Stimulated activated CD8-positive, alpha-beta memory T cell treated with anti-CD3 and anti-CD28 coated beads, Interleukin-15, amount 100 ng/mL, for 48 hours (primary cell): ENCODE measurements at regions not wholly inside any gene's neighbourhood (a gene's known extent, or its start where the extent isn't known, plus 50 kb on each side); places are given as distances from the start of the nearest gene placed in this dataset.
"Not testable (repeated sequence)": the region's sequence is repeated elsewhere in the genome, so short reads cannot be mapped to it uniquely, and the experiment has no call there.

Experiments
- DNase-seq, 2 donors: peaks; one replicate each; pipeline ENCODE4 v3.0.0-alpha.2; 2020; ENCODE audit warnings: low read depth in 2 of 2

DNA sequence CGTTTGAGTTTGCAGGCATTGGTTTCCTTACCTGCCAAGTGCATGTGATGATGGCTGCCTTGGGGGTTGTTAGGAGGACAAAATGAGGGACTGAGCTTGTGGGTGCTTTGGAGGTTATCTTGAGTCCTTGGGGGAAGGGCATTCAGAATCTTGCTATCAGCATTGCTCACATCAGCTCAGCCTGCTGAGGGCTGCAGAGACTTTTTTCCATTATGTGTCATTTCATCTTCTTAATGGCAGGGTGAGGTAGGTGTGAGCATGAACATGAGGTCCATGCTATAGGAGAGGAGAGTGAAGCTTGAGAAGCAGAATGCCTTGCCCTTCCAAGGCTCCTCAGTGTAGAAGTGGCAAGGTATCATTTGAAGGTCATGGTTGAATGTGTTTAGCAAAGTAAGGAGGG lies 112.3 kb downstream of the MIAT start:
- no peak for DNase-seq

DNA sequence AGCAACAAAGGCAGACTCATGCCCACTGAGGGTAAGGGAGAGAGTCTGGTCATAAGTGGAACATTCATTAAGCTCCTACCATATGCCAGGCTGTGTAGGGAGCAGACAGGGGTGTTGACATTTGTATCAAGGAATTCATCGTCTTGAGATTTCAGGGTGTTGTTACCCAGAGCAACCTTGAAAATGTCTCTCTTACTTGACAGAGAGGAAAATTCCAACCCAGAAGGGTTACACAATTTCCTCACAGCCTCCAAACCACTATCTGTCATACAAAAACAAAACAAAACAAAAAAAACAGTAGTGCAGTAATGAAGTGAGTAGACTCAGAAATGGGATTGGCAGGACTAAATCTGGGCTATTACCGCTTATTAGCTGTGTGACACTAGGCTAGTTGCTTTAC lies 113.2 kb downstream of the MIAT start:
- DNase-seq, result no peak

DNA sequence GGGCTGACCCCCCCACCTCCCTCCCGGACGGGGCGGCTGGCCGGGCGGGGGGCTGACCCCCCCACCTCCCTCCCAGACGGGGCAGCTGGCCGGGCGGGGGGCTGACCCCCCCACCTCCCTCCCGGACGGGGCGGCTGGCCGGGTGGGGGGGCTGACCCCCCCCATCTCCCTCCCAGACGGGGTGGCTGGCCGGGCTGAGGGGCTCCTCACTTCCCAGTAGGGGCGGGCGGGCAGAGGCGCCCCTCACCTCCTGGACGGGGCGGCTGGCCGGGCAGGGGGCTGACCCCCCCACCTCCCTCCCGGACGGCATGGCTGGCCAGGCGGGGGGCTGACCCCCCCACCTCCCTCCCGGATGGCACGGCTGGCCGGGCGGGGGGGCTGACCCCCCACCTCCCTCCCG lies 115.7 kb downstream of the MIAT start:
- not testable (repeated sequence) for DNase-seq

DNA sequence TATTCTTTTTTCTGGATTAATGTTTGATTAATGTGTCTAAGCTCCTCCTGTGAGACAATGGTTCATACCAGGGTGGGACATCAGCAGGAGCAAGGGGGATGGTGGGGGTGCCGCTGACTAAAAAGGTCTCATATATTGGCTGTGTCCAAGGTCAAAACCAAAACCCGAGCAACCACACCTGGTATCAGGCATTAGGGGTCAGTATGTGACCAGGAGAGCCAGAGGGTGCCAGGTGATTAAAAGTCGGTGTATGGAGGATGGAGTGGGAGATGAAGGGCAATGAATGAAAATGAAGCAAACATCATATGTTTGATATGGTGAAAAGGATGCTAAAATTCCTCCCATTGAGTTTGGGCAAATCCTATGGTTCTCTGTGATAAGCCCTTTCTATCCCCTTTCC lies 118.0 kb downstream of the MIAT start:
- no peak for DNase-seq

DNA sequence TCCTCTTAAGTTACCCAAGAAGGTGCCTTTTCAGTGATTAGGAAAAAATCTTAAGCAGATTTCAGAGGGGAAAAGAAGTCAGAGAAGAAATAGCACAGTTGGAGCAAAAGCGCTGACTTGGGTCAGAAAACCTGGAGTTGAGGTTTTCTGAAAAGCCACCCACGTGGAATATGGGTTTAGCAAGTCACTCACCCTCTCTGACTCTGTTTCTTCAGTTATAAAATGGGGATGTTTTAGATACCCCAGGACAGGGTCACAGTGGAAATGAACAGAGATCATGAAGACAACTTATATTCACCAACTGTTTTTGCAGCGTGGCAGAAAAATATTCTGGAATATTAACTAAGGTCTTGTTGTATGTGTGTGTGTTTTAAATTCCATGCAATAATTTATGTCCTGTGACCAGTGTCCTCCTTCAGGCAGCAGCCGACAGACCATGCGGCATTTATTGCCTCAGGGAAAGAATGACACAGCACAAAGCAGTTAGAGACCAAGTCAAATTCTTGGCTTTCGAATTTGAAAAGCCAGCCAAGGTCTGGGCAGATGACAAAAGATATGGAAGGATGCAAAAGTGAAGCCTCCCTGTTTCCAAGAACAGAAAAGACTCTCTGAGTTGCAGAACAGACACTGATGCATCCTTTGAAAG lies 119.9 kb downstream of the MIAT start:
- no peak for DNase-seq

DNA sequence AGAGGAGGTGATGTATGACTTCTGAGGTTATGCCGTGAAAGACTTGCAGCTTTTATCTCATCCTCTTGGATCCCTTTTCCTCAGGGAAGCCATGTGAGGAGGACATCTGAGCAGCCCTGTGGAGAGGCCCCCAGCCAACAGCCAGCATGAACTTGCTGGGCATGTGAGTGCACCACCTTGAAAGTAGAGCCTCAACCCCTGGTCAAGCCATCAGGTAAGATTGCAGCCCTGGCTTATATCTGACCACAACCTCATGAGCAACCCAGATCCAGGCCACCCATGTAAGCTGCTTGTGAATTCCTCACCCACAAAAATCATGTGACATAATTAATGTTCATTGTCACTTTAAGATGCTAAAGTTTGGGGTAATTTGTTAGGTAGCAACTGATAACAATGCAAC lies 121.0 kb downstream of the MIAT start:
- DNase-seq, result no peak

- DNase-seq, result no peak
Measured at GRCh38 chr22:26779108-26779507, 121.7 kb downstream of the MIAT start.

GRCh38 chr22:26779929-26780328 lies 122.5 kb downstream of the MIAT start:
- no peak for DNase-seq

DNA sequence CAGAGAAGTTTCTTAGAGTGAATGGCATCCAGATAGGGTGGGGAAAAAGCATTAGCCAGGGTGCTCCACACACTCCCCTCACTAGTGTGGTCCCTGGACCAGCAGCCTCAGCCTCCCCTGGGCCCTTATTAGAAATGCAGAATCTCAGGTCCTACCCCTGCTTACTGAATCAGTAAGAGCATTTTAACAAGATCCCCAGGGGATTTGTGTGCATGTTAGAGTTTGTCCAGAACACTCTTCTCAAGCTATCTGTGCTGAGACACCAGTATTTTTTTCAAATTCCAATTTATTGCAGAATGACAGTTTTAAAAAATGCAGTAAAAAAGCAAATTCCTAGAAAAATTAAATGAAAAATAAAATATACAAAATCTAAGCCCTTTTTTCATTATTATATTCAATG lies 123.1 kb downstream of the MIAT start:
- no peak for DNase-seq

DNA sequence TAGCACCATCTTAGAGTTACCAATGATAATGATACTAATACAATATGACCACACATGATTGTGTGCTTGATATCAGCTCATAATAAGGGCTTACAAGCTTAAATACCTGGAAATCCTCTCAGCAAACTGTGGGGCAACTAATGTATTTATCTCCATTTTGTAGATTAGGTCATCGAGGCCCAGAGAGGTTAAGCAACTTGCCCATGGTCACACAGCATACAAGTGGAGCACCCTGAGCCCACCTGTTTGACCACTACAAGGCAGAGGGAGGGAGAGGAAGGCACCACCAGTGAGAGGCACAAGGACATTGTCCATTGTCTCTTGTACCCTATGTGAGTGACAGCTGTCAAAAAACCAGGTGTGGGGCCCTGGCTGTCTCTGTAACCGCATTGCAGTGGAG lies 123.7 kb downstream of the MIAT start:
- DNase-seq, result no peak

GRCh38 chr22:26781596-26781995 lies 124.2 kb downstream of the MIAT start:
- DNase-seq, result no peak

- DNase-seq, result no peak
Measured at GRCh38 chr22:26783885-26784284, 126.5 kb downstream of the MIAT start.

- no peak for DNase-seq
Measured at GRCh38 chr22:26784772-26785171, 127.4 kb downstream of the MIAT start.

GRCh38 chr22:26785932-26786331 lies 128.5 kb downstream of the MIAT start:
- DNase-seq, result no peak

DNA sequence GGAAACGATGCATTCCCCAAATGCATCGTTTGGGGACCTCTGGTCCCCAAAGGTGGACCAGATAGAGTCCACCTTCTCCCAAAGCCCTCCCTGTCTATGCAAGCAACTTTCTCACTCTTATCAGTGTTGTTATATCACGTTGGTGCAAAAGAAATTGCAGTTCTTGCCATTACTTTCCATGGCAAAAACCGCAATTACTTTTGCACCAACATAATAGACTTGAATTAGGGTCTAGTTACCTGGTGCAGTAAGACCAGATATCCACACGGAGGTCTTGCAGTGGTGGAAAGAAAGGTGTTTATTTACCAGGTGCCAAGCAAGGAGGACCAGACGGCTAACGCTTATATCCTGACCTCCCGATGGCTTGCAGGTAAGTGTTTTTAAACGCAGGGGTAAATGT lies 129.0 kb downstream of the MIAT start:
- DNase-seq, result no peak

DNA sequence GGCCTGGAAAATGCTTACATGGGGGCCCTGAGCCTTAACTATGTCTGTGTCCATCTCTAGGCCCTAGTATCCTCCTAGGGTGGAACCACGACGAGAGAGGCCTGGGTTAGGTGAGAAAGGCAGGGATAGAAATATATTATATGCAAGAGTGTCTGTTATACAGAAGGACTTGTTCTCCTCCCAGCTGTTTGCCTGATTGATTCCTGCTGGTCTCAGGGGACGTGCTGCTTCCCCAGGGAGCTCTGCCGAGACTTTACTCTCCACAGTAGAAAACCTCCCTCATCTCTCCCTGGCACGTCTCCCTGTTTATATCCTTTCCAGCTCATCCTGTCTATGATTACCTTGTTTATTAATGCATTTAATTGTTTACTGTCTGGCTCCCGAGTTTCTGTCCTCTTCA lies 132.6 kb downstream of the MIAT start:
- DNase-seq, result no peak

DNA sequence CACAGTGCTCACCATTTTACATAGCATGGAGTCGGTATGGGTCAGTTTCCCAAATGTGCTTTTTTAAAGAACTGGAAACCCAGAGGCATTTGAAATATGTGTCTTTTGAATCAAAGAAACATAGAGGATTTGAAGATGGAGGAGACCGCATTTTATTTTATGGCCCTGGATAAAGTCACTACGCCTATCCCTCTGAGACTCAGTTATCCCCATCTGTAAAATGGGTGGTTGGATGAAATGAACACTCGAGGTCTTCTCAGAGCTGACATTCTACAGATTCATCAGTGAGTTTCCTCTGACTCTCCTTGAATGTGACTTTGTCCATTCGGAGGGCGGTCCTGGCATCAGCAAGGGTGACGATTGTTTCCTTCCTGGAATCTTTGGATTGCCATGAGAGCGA lies 135.1 kb downstream of the MIAT start:
- no peak for DNase-seq

DNA sequence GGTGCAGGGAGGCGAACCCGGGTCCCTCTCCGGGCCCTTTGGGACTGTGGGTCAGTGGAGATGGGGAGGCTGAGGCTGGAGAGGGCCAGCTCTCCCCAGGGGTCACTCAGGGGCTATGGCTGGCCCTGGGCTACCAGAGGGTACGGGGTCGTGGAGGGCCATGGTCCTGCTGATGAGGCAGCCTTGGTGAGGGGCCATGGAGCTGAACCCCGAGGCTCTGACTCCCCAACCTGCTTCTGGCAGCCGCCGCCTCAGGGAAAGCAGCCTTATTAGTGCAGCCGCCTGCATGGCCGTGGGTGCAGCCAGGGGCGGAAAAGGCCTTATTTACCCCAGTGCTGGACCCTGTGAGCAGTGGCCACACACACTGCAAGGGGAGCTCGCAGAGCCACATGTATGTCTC lies 139.4 kb downstream of the MIAT start:
- DNase-seq, result no peak

- DNase-seq, result no peak
Measured at GRCh38 chr22:26797910-26798309, 140.5 kb downstream of the MIAT start.

- no peak for DNase-seq
Measured at GRCh38 chr22:26798462-26799065, 141.2 kb downstream of the MIAT start.

- no peak for DNase-seq
Measured at GRCh38 chr22:26800858-26801257, 143.5 kb downstream of the MIAT start.

GRCh38 chr22:26801449-26801848 lies 144.1 kb downstream of the MIAT start:
- no peak for DNase-seq

DNA sequence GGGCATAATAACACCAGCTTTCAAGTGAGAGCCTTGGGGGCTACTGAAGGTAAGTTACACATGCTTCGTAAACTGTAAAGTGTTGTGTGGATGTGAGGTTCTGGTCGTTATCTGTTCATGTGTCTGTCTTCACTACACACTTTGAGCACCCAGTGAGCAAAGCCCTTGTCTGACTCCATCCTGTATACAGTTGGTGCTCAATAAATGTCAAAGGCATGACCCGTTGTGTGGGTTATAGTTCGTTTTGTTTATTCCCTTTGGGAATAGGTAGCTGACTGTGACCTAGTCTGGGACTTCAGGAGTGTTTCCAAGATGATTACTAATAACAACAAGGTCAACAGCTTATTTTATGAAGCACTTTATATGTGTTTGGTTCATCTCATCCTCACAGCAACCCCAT lies 146.9 kb downstream of the MIAT start:
- no peak for DNase-seq

- no peak for DNase-seq
Measured at GRCh38 chr22:26804911-26805539, 147.6 kb downstream of the MIAT start.
